Activated CD4-positive, alpha-beta T cell treated with anti-CD3 and anti-CD28 coated beads for 36 hours (primary cell): ENCODE measurements at regions not wholly inside any gene's neighbourhood (a gene's known extent, or its start where the extent isn't known, plus 50 kb on each side); places are given as distances from the start of the nearest gene placed in this dataset.

Experiments
- ATAC-seq: fragments of 200-7000 bp; cut with Tn5 transposase; one replicate; pipeline ENCODE4 v1.10.0; 2021; ENCODE audit warnings: mild to moderate bottlenecking, moderate library complexity
- CTCF ChIA-PET: fragments of 350-600 bp; sonication (Branson Sonifier 250); formaldehyde crosslinking; loops from one replicate; lab custom pipeline; 2021; ENCODE audit warnings: antibody characterized with exemption; lab: Charles Lee
- POLR2A ChIA-PET: fragments of 350-600 bp; sonication (Branson Sonifier 250); formaldehyde crosslinking; loops from one replicate; lab custom pipeline; 2021; ENCODE audit warnings: antibody characterized with exemption, inconsistent platforms; lab: Charles Lee
- DNase-seq: peaks from one replicate; pipeline ENCODE4 v3.0.0-alpha.2; 2020
- H3K27ac Mint-ChIP-seq: one replicate; pipeline ENCODE4 v1.8.0; 2021; ENCODE audit warnings: mixed read lengths
- H3K27me3 Mint-ChIP-seq: one replicate; pipeline ENCODE4 v1.8.0; 2021; ENCODE audit warnings: mixed read lengths
- H3K36me3 Mint-ChIP-seq: one replicate; pipeline ENCODE4 v1.8.0; 2021; ENCODE audit warnings: low read depth, mixed read lengths
- H3K4me1 Mint-ChIP-seq: one replicate; pipeline ENCODE4 v1.8.0; 2021; ENCODE audit warnings: mixed read lengths
- H3K4me3 Mint-ChIP-seq: one replicate; pipeline ENCODE4 v1.8.0; 2021; ENCODE audit warnings: mild to moderate bottlenecking, moderate library complexity, mixed read lengths
- H3K9me3 Mint-ChIP-seq: one replicate; pipeline ENCODE4 v1.8.0; 2021; ENCODE audit warnings: low read depth, mixed read lengths
- intact Hi-C, 2 experiments: fragments of 100-400 bp; cut with DNase I in 1 of 2; cut with micrococcal nuclease in 1 of 2; formaldehyde crosslinking; loops; one replicate each; pipeline versions ENCODE4 v1.14.2 to v1.15.1; 2022 to 2024; cut with DNase I, micrococcal nuclease

DNA sequence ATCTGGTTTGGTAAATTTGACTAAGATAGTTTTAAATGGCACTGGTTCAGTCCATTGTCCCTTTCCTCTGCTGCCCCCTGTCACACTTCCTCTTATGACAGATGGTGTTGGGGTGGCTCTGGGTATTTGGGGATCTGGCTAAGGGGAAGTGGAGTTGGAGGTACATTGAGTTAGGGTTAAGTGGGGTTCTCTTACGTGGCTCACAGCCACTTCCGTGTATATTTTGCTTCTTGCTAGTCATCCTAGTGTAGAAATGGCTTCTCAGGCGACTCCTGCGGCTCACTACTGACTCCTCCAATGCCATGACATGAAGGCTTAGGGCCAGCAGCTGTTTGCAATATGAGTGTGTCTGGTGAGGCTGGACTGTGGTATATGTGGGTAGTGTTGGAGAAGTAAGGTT lies 187.0 kb downstream of the HAUS1 start:
- no peak overlapping the region for H3K27ac Mint-ChIP-seq
- no peak for DNase-seq
- intact Hi-C loops = no loop called here
- ChIA-PET CTCF (interaction anchor here (2.9 kb wide), 1 partner anchor 10 kb away, joined by 14 read pairs; no protein-coding TSS in a partner anchor), POLR2A (no interaction called here)
- no peaks in the 10 kb centered on the region for H3K27me3 Mint-ChIP-seq
- H3K4me1 Mint-ChIP-seq = no peaks in the 10 kb centered on the region
- no peaks in the 10 kb centered on the region for H3K9me3 Mint-ChIP-seq
- no peak for ATAC-seq
- H3K36me3 Mint-ChIP-seq = no peaks in the 10 kb centered on the region
- H3K4me3 Mint-ChIP-seq = no peak overlapping the region

- ChIA-PET CTCF (interaction anchor here (1.0 kb wide), 1 partner anchor 13 kb away, joined by 3 read pairs; no protein-coding TSS in a partner anchor), POLR2A (no interaction called here)
- Mint-ChIP-seq H3K36me3 (no peaks in the 10 kb centered on the region), H3K9me3 (no peaks in the 10 kb centered on the region), H3K27ac (no peak overlapping the region), H3K4me1 (no peaks in the 10 kb centered on the region), H3K4me3 (no peak overlapping the region), H3K27me3 (no peaks in the 10 kb centered on the region)
- DNase-seq (no peak), ATAC-seq (no peak)
- intact Hi-C loops = no loop called here
Observed at GRCh38 chr18:46293742-46294181, 189.6 kb downstream of the HAUS1 start.

DNA sequence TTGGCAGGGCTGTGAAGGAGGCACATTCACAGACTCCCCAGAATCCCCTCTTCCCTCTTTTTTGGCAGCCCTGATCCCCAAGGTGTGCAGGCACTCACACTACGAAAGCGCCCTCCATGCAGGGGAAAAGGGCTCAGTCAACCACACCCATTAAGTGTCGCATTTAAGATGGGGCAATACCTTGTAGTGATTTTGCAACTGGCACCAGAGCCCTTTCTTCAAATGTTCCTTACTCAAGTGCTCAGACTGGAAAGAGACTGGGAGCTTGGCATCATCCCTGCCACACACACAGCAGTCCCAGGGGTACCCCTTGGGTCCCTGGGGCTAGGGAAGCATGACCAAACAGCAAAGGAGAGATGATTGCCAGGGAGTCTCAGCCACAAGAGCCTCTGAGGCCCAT lies 190.1 kb downstream of the HAUS1 start:
- no peak for DNase-seq
- no peaks in the 10 kb centered on the region for H3K9me3 Mint-ChIP-seq

DNA sequence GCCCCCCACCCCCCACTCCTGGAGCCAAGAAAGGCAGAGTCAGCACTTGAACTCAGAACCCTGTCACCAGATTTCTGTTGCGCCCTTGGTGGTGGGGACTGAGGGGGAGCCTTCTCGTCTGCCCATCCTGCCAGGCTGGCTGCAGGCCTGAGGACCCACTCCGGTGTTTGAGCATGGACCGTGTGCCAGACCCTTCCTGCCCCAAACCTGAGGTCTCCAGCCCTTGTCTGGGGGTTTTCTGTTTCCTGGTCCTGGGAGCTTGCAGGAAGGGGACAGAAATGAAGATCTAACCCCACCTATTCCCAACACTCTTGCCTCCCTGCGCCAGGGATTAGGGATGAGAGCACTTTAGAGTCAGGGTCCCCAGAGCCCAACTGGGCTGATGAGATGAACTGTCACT lies 190.6 kb downstream of the HAUS1 start:
- no peak for DNase-seq
- no peaks in the 10 kb centered on the region for H3K36me3 Mint-ChIP-seq
- ATAC-seq = no peak
- H3K9me3 Mint-ChIP-seq = no peaks in the 10 kb centered on the region
- H3K27me3 Mint-ChIP-seq = no peaks in the 10 kb centered on the region
- H3K4me1 Mint-ChIP-seq = no peaks in the 10 kb centered on the region
- no peak overlapping the region for H3K4me3 Mint-ChIP-seq
- CTCF ChIA-PET = interaction anchor here (1.7 kb wide), 1 partner anchor 187 kb away, joined by 5 read pairs; no protein-coding TSS in a partner anchor
- POLR2A ChIA-PET = no interaction called here
- intact Hi-C loops = no loop called here
- H3K27ac Mint-ChIP-seq = no peak overlapping the region

More for the DNA sequence above, 190.1 kb downstream of the HAUS1 start:
- Mint-ChIP-seq H3K36me3 (no peaks in the 10 kb centered on the region), H3K27ac (no peak overlapping the region), H3K27me3 (no peaks in the 10 kb centered on the region), H3K4me1 (no peaks in the 10 kb centered on the region), H3K4me3 (no peak overlapping the region)
- intact Hi-C loops = no loop called here
- CTCF ChIA-PET = interaction anchor here (1.0 to 1.7 kb wide), 2 partner anchors 13 to 188 kb away, joined by 3 to 5 read pairs; no protein-coding TSS in a partner anchor
- POLR2A ChIA-PET = no interaction called here
- ATAC-seq = no peak

DNA sequence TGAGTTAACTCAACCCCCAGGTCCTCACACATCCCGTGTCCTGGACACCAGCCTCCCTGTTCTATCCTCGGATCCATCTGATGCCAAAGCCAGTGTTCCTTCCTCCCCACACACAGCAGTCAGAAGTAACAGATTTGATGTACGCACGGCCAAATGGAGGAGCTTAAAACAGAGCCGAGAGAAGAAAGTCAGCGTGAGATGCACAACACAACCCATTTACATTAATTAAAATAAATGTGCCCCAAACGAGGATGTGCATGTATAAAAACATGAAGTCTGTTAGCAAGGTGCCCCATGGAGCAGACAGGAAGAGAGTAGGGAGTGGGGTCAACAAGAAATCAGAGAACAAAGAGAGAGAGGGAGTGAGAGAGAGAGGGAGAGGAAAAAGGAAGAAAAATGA lies 191.2 kb downstream of the HAUS1 start:
- ChIA-PET CTCF (interaction anchor here (1.7 kb wide), 1 partner anchor 186 kb away, joined by 5 read pairs; no protein-coding TSS in a partner anchor), POLR2A (interaction anchor here (0.7 kb wide), 1 partner anchor 856 kb away, joined by 6 read pairs; no protein-coding TSS in a partner anchor)
- DNase-seq = no peak
- Mint-ChIP-seq H3K27ac (no peak overlapping the region), H3K4me1 (no peaks in the 10 kb centered on the region), H3K36me3 (no peaks in the 10 kb centered on the region), H3K27me3 (no peaks in the 10 kb centered on the region), H3K4me3 (no peak overlapping the region), H3K9me3 (no peaks in the 10 kb centered on the region)
- intact Hi-C loops = no loop called here
- ATAC-seq = no peak

DNA sequence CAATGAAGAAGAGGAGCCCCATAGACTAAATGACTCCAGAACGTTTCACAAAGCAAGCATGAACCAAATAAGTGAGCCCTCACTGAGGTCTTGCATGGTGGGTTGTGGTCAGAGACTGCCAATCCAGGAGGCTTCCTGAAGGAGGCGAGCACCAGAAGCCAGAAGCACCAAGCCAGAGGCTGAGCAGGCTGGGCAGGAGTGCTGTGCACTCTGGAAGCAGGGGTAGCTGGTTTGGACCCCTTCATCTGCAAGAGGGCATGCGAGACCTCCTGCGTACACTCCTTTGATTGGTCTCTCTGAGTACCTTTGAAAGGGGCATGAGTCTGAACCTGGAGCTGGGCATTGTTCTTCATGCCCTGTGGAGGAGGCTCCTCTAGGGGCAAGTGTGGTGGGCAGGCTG lies 192.5 kb downstream of the HAUS1 start:
- ChIA-PET POLR2A (no interaction called here), CTCF (no interaction called here)
- Mint-ChIP-seq H3K36me3 (no peaks in the 10 kb centered on the region), H3K27ac (no peak overlapping the region), H3K4me1 (no peaks in the 10 kb centered on the region), H3K9me3 (no peaks in the 10 kb centered on the region), H3K27me3 (peaks cover 2% of the 10 kb centered on the region), H3K4me3 (no peak overlapping the region)
- intact Hi-C loops = no loop called here
- DNase-seq (no peak), ATAC-seq (no peak)

DNA sequence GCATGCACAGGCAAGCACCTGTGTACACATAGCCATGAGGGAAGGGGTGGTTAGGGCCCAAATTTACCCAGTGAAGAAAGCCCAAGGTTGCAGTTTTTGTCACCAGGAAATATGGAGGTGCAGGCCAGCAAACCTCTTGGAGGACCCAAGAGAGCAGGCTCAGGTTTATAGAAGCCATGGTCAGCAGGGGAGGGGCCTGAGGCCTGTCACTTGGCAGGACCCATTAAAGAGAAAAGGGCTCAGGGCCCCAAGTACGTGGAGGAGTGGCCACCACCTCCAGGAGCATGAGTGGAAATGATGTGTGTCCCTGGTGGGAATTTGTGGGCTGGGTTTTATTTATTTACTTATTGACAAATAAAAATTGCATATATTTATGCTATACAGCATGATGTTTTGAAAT lies 192.9 kb downstream of the HAUS1 start:
- CTCF ChIA-PET = no interaction called here
- DNase-seq (no peak), ATAC-seq (no peak)
- intact Hi-C loops = no loop called here
- POLR2A ChIA-PET = no interaction called here
- no peak overlapping the region for H3K4me3 Mint-ChIP-seq
- H3K9me3 Mint-ChIP-seq = no peaks in the 10 kb centered on the region
- peaks cover 2% of the 10 kb centered on the region for H3K27me3 Mint-ChIP-seq
- no peak overlapping the region for H3K27ac Mint-ChIP-seq
- no peaks in the 10 kb centered on the region for H3K4me1 Mint-ChIP-seq
- no peaks in the 10 kb centered on the region for H3K36me3 Mint-ChIP-seq

- DNase-seq (peak; percentile 23), ATAC-seq (peak; percentile 33)
- intact Hi-C loops = no loop called here
- Mint-ChIP-seq H3K4me3 (no peak overlapping the region), H3K4me1 (no peaks in the 10 kb centered on the region), H3K27ac (no peak overlapping the region), H3K27me3 (peaks cover 2% of the 10 kb centered on the region), H3K36me3 (no peaks in the 10 kb centered on the region), H3K9me3 (no peaks in the 10 kb centered on the region)
- POLR2A ChIA-PET = no interaction called here
- CTCF ChIA-PET = no interaction called here
Observed at GRCh38 chr18:46297621-46298020, 193.4 kb downstream of the HAUS1 start.

GRCh38 chr18:46298511-46298910 lies 194.3 kb downstream of the HAUS1 start:
- no peaks in the 10 kb centered on the region for H3K36me3 Mint-ChIP-seq
- H3K4me1 Mint-ChIP-seq = no peaks in the 10 kb centered on the region
- ATAC-seq = no peak
- ChIA-PET CTCF (no interaction called here), POLR2A (no interaction called here)
- no peak overlapping the region for H3K4me3 Mint-ChIP-seq
- no peak for DNase-seq
- H3K9me3 Mint-ChIP-seq = no peaks in the 10 kb centered on the region
- peaks cover 5% of the 10 kb centered on the region for H3K27me3 Mint-ChIP-seq
- intact Hi-C loops = no loop called here
- H3K27ac Mint-ChIP-seq = no peak overlapping the region

DNA sequence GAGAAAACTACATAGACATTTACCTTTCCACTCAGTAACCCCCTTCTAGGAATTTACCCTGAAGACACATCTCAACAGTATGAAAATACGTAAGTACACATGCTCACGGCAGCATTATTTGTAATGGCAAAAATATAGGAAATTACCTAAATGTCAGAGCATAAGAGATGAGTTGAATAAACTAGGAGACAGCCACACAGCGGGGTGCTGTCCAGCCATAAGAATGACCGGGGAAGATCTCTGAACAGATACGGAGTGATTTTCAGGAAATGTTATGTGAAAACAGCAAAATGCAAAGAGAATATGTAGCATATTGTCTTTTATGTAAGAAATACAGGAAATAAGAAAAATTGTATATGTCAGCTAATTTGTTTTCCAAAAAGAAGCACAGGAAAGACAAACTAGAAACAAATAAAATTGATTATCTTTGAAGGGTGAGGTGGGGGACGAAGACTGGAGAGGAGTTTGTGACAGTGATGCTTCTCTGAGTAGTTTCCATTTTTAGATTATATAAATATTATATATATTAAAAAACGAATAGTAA lies 195.4 kb downstream of the HAUS1 start:
- Mint-ChIP-seq H3K4me1 (no peaks in the 10 kb centered on the region), H3K27me3 (peaks cover 5% of the 10 kb centered on the region), H3K36me3 (no peaks in the 10 kb centered on the region), H3K4me3 (no peak overlapping the region), H3K9me3 (no peaks in the 10 kb centered on the region), H3K27ac (no peak overlapping the region)
- DNase-seq = no peak
- no peak for ATAC-seq
- intact Hi-C loops = no loop called here
- CTCF ChIA-PET = no interaction called here
- POLR2A ChIA-PET = no interaction called here

GRCh38 chr18:46301081-46301480 lies 196.9 kb downstream of the HAUS1 start:
- no peak for DNase-seq
- Mint-ChIP-seq H3K4me1 (no peaks in the 10 kb centered on the region), H3K9me3 (no peaks in the 10 kb centered on the region), H3K4me3 (no peak overlapping the region), H3K27me3 (peaks cover 5% of the 10 kb centered on the region), H3K27ac (no peak overlapping the region), H3K36me3 (no peaks in the 10 kb centered on the region)
- ATAC-seq = no peak
- ChIA-PET POLR2A (no interaction called here), CTCF (interaction anchor here (2.1 kb wide), 1 partner anchor 20 kb away, joined by 9 read pairs; no protein-coding TSS in a partner anchor)
- intact Hi-C loops = no loop called here

- H3K4me1 Mint-ChIP-seq = no peaks in the 10 kb centered on the region
- ChIA-PET CTCF (interaction anchor here (2.1 kb wide), 1 partner anchor 20 kb away, joined by 9 read pairs; no protein-coding TSS in a partner anchor), POLR2A (no interaction called here)
- H3K4me3 Mint-ChIP-seq = no peak overlapping the region
- DNase-seq = no peak
- intact Hi-C loops = no loop called here
- H3K27ac Mint-ChIP-seq = no peak overlapping the region
- no peaks in the 10 kb centered on the region for H3K9me3 Mint-ChIP-seq
- H3K36me3 Mint-ChIP-seq = no peaks in the 10 kb centered on the region
- H3K27me3 Mint-ChIP-seq = peaks cover 5% of the 10 kb centered on the region
- no peak for ATAC-seq
Observed at GRCh38 chr18:46301571-46301970, 197.4 kb downstream of the HAUS1 start.
